Stimulated activated CD4-positive, alpha-beta T cell treated with anti-CD3 and anti-CD28 coated beads, TNF-alpha, amount 100 ng/mL, for 24 hours (primary cell): ENCODE measurements at regions not wholly inside any gene's neighbourhood (a gene's known extent, or its start where the extent isn't known, plus 50 kb on each side); places are given as distances from the start of the nearest gene placed in this dataset.
"Not testable (repeated sequence)": the region's sequence is repeated elsewhere in the genome, so short reads cannot be mapped to it uniquely, and the experiment has no call there.

Source experiments
- DNase-seq, 3 experiments: peaks; one replicate each; pipeline ENCODE4 v3.0.0-alpha.2; 2020; ENCODE audit warnings: low read depth in 3 of 3

DNA sequence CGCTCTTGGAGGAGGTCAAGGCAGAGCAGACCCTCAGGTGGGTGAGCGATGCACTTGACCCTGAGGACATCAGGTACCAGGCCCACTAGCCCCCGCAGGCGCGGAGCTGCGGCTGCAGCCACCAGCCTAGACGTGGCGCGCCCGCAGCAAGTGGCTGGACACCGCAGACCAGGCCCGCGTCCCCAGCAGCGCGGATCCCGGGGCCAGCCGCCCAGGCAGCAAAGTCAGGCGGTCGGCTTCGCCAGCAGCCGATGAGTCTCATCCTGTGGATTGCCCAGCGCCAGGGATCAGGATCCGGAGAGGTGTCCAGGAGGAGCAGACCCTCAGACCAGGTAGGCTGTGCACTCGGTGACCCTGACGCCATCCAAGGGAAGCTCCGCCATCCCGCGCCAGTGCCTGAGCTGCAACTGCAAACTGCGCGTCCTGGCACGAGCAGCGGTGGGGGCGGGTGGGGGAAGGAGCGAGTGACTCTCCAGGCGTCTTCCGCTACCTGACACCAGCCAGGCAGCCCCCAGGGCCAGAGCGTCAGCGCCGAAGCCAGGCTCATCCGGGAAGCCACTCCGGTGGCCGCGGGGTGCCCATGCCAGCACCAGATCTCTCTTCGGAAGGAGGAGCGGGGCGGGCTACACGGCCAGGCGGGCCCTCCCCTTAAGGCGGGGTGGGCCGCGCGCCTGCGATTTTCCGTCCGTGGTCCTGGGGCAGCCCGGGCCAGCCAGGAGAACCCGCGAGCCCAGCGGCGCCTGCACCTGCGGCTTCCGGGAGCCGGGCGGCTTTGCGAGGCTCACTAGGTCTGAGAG lies 92.6 kb upstream of the THOC3 start:
- peak in 1 of 3 experiments; percentile 21 for DNase-seq

DNA sequence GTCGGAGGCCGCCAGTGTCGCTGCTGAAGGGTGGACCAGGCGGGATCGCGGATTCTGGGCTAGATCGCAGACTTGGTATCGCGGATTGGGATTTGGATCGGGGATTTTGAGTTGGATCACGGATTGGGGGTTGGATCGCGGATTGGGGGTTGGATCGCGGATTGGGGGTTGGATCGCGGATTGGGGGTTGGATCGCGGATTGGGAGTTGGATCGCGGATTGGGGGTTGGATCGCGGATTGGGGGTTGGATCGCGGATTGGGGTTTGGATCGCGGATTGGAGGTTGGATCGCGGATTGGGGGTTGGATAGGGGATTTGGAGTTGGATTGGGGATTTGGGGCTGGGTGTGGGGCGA lies 93.1 kb upstream of the THOC3 start:
- DNase-seq, result not testable (repeated sequence)

DNA sequence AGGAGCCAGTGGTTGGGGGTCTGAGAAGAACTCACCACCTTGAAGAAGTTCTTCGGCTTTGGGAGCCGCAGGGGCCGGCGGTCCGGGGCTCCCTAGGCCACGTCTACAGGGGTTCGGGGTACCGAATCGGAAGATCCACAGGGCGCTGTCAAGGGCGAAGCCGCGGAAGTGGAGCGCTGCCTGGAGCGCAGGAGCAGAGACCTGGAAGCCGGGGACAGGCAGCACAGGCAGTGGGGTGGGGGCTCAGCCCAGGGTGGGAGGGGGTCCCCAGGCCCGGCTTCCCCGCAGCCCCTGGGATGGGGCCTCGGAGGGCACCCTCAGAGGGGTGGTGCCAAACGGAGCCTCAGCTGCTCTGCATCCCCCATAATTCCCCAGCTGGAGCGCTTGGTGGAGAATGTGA lies 93.5 kb upstream of the THOC3 start:
- not testable (repeated sequence) for DNase-seq

DNA sequence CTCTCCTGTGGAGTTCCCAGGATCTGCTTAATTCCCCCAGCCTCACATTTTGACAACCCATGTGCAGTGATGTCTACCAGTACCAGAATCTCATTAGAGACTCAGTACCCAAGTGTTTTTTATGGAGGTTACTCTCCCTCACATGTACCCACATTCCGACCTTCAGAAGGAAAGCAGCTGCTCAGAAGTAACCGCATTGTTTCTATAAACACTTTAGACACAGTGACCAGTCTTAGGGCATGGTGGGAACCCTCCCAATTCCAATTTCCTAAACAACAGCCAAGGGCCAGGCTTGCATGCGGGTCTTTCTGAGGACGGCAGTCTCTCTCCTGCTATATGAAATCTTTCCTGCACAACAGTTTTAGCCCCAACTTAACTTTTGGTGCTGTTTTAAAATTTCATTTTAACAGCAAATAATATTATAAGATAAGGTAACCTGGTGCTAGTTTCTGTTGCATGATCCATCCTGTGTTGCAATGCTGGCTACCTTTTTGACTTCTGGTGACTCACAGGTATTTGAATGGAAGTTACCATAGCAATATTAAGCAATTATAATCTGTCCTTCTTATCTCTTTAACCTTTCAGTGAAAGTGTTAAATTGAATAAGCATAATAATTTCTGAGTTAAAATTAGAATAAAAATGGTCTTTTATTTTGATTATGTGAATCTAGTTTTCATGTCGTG lies 98.3 kb upstream of the THOC3 start:
- not testable (repeated sequence) for DNase-seq

DNA sequence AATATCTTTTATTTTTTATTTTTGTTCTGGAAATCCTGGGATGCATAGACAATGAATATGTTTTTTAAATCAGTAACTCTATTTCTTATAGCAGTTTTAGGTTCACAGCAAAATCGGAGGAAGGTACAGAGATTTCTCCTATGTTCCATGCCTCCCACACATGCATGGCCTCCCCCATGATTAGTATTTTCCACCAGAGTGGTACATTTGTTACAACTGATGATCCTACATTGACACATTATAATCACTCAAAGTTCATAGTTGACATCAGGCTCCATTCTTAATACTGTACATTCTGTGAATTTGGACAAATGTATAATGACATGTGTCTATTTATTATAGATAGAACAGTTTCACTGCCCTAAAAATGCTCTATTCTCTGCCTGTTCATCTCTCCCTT lies 99.0 kb upstream of the THOC3 start:
- DNase-seq, result not testable (repeated sequence)

DNA sequence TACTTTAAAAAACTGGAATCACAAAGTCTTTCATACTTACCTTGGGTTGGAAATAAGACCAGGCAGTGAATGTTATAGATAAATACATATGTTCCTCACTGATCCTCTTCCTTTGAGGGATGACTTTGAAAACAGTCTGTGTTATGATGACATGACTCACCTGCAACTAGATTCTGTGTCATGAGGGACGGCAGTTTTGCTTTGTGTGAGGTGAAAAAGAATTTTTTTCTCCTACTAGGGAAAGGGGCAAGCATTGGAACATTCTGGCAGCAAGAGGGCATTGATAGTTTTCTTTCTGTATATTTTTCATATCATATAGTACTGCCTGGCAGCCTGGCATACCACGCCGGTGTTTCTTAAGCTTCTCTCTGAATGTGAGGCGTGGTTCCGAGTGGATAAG lies 99.8 kb upstream of the THOC3 start:
- not testable (repeated sequence) for DNase-seq

DNA sequence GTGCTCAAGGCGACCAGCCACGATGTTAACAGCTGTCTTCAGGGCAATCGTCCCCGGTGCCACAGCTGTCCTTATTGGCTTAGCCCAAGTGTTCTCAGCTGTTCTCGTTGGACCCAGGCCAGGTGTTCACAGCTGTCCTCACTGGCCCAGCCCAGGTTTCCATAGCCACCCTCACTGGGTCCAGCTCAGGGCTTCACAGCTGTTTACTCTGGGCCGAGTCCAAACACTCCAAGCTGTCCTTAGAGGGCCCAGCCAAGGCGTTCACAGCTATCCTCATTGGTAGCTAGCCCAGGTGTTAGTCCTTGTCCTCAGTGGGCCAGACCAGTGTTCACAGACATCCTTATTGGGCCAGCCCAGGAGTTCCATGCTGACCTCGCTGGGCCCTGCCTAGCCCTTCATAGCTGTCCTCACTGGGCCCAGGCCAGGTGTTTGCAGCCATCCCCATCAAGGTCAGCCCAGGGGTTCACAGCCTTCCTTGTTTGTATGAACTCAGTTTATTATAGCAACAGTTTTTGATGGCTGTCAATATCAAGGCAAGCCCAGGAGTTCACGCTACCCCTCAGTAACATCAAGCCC lies 106.0 kb upstream of the THOC3 start:
- DNase-seq, result not testable (repeated sequence)

DNA sequence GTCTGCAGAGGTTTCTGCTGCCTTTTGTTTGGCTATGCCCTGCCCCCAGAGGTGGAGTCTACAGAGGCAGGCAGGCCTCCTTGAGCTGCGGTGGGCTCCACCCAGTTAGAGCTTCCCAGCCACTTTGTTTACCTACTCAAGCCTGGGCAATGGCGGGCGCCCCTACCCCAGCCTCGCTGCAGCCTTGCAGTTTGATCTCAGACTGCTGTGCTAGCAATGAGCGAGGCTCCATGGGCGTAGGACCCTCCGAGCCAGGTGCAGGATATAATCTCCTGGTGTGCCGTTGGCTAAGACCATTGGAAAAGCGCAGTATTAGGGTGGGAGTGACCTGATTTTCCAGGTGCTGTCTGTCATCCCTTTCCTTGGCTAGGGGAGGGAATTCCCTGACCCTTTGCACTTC lies 115.6 kb upstream of the THOC3 start:
- DNase-seq, result not testable (repeated sequence)

DNA sequence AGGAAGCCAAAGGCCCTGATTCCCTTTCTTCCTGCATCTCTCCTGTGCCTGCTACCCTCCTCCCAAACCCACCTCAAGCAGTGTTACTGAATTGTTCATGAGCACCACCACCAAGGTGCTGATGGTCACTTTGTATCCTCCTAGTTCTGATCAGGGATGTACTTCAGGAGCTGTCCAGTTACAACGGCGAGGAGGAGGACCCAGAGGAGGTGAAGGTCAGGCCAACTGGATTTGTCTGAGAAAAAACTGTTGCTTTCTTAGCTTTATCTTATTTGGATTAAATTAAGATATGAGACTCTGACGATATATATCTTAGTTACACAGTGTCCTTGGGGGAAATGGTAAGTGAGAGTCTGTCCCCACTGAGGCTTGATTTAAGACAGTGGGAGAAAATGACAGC lies 135.0 kb upstream of the THOC3 start:
- DNase-seq, result not testable (repeated sequence)

DNA sequence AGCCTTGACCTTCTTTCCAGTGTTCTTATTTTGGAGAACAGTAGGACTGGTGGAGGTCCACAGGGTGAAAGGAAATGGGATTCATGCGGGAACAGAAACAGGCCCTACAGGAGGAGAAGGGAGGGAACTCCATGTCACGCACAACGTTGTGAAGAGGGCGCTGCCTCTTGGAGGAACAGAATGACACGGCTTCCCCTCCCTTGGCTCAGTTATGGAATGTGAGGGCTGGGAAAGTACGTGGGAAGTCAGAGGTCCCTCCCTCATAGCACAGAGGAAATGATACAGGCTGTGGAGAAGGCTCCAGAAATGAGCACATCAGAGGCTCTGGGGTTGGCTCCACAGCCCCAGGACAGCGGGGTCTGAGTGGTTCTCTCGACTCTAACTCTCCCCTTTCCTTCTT lies 125.3 kb upstream of the SIMC1 start:
- not testable (repeated sequence) for DNase-seq

DNA sequence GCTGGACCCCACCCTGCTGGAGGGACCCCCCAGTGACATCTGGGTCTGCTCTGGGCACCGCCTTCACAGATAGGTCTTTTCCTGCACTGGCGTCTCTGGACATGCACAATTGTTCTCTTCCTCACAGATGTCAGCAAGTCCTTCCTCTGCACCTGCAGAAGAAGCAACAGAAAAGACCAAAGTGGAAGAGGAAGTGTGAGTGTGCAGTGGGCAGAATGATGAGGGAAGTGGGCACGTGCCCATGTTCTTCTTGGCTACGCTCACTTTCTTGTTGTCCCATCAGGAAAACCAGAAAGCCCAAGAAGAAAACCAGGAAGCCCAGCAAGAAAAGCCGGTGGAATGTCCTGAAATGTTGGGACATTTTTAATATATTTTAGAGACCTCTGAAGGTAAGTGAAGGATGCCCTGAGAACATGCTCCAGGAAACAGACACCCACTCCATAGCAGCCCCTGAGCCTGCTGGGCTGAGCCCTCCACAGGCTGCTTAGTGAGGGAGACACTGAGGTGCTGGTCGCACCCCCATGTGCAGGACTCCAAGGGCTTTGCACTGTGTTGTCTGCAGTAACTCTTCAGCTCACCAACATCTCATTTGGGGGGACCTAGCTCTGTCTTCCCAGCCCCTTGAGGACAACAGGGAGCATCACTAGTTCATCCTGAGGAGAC lies 124.4 kb upstream of the SIMC1 start:
- not testable (repeated sequence) for DNase-seq

DNA sequence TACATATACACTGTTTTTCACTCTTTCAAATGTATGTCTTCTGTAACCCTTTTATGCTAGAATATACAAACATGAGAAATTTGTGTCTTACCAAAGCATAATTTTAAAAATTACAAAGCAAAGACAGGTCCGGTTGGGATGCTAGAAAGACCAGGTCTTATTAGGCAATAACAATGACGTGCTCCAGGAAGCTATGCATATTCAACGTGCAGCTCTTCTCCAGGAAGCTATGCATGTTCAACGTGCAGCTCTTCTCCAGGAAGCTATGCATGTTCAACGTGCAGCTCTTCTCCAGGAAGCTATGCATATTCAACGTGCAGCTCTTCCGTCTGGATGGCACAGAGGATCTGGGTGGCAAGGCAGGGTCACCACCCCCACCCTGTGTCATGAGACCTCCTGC lies 123.4 kb upstream of the SIMC1 start:
- not testable (repeated sequence) for DNase-seq

DNA sequence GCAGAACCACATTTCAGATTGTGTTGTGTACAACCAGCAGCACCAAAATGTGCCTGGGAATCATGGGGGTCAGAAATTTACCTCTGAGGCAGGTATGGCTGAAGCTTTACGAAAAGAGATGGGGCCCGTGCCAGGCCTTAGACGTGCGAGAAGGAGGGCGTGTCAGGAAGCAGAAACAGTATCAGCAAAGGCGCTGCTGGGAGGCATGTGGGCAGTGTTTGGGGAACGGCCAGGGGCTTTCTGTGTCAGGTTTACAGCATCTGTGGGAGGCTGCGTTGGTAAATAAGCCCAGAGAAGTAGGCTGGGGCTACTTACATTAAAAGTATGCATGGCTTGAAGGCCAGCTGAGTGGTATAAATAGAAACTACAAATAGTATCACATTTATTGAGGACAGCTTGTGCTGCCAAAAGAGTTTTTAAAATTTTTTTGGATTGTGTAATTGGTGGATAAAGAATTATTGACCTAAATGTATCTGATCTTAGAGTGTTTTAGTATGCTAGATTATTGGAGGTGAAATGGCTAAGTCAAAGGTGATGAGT lies 120.5 kb upstream of the SIMC1 start:
- DNase-seq, result not testable (repeated sequence)

DNA sequence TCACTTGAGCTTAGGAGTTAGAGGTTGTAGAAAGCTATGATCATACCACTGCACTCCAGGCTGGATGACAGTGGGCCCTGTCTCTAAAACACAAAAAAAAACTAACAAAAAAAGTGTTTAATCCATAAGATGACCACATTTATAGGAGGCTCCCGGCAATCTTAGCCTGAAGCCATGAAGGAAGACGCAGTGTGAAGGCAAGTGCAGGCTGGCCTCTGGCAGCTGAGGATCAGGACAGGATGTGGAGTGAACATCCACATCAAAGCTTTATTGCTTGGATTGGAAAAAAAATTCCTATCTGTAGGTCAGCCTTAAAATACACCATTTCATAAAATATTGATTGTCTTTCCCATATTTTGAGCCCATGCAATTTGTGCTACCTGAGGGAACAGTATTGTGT lies 115.9 kb upstream of the SIMC1 start:
- not testable (repeated sequence) for DNase-seq

DNA sequence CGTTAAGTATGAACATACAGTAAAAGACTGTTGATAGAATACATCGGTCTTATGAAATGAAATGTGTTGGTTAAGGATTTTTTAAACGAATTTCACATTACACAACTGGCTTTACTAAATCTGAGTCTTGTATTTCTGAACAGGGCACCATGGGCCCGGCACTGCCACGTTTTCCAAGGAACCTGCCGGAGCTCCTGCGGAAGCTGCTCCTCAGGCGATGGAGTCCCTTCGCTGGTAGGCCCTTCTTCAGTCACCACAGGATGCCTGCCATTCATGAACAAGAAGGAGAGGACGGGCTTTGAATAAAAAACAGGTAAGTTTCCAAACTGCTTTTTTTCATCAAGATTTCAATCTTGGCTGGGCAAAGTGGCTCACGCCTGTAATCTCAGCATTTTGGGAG lies 114.1 kb upstream of the SIMC1 start:
- DNase-seq, result not testable (repeated sequence)

DNA sequence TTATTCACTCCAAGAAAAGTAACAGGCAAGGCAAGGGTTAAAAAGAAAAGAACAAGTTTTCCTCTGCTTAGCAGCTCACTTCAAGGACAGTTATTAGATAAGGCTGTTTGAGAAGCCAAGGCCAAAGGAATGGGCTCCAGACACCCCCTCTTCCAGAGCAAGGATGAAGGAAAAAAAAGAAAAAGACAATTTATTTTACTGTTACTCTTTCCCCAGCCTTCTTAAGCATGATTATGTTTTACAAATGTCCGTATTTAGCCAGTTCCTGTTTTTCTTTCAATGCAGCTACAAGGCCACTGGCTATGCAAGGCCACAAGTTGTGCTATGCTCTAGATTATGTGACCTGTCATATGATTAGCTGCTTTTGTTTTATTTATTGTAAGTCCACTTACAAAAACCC lies 106.5 kb upstream of the SIMC1 start:
- DNase-seq, result no peak

DNA sequence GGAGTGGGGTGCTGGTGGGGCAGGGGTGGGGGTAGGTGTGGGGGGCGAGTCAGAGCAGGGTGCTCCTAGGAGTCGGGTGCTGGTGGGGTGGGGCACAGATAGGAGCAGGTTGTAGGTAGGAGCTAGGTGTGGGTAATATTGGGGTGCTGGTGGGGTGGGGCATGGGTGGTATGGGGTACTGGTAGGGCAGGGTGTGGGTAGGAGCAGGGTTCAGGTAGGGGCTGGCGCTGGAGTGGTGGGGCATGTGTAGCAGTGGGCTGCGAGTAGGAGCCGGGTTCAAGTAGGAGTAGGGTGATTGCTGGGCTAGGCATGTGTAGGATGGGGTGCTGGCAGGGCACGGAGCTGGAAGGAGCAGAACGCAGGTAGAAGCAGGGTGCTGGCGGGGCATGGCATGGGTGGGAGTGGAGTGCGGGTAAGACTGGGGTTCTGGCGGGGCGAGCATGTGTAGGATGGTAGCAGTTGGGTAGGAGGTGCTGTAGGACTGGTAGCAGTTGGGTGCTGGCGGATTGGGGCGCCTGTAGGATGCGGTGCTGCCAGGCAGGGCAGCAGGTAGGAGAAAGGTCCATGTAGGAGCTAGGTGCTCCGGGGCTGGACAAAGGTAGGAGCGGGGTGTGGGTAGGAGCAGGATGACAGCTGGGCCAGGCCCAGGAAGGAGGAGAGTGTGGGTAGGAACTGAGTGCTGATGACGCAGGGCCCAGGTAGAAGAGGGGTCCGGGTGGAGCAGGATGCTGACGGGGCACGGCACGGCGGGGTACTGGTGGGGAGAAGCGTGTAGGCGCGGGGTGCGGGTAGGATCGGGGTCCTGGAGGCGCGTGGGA lies 105.5 kb upstream of the SIMC1 start:
- DNase-seq, result no peak

DNA sequence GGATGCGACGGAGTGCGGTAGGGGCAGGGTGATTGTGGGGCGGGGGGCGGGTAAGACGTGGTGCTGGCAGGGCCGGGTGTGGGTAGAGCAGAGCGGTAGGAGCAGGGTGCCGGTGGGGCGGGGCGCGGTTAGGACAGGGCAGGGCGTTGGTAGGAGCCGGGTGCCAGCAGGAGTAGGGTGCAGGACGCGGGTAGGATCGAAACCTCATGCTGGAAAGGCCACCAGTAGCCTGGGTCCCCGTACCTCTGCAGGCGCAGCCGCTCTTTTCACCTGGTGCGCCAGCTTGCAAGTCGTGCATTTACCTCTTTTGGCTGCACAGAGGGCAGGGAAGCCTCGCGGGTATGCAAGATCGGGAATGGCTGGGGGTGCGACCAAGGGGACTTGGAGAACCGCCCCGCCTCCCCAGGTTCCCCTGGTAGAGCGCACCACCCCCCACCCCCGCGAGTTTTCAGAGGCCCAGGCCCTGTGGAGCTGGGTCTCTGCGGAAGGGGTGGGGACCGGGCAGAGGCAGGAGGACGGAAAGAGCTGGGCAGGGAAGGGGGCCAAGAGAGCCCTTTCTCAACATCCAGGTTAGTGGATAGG lies 104.8 kb upstream of the SIMC1 start:
- peak in 1 of 3 experiments; percentile 7 for DNase-seq

DNA sequence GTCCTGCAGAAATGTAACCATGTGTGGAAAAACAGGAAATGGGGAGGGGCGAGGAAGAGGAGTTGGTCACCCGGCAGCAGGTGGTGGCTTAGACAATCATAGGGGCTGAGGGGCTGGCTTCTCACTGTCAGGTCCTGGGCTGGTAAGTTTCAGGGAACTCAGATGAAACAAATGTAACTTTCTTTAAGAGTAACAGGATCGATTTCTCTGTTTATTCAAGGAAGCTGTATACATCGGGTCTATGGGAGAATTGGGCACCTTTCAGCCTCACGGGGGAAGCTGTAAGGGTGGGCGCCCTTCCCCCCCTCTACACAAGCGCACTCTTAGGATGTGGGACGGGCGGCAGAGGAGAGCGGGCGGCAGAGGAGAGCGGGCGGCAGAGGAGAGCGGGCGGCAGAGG lies 104.3 kb upstream of the SIMC1 start:
- DNase-seq, result no peak

DNA sequence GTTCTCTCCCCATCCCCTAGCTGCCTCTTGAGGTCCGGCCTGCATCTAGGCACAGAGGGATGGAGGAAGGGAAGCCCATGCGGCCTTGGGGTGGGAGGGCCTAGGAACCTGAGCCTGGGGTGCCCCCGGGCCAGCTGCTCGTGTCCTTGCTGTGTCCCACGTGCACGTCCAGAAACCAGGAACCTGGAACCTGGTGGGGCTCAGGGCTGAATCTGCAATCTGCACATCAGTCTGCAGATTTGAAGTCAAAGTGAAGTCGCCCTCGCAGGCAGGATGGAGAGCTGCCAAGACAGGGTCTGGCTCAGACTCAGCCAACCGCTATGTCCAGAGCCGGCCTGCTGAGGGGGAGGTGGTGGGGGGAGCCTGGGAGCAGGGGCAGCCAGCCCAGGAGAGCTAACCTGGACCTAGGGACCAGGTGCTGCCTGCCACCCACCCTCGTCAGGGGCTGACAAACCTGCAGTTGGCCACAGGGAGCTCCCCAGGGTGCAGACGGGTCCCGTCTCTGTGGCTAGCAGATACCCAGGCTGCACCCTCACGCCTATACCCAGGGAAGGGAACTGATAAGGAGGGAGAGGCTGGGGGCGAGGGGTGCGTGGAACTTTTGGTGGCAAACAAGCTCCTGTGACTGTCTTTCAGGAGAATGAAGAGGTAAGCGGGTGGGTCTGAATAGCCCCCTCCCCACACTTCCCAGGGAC lies 103.5 kb upstream of the SIMC1 start:
- DNase-seq, result no peak
